ENCODE measurements at regions not wholly inside any gene's neighbourhood (a gene's known extent, or its start where the extent isn't known, plus 50 kb on each side); places are given as distances from the start of the nearest gene placed in this dataset.

DNA sequence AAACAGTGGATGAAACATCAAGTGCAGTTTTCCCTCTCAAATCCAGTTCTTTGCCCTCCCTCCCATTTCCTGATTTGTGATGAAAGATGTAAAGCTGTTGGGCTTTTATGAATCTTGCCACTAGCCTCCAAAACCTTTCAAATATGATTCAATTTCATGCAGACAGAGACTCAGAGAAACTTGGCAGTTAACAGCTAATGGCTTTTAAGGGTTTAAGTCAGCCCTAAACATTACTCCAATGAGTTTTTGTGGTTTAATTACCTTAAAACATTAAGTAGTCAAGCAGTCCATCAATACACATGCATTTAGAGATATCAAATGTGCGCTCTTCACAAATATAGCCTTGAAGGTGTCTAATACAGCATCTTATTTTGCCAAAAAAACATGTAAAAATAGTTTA lies 1594.0 kb upstream of the GOT2 start (continued):
- TF ChIP-seq MEF2A (IDR thresholded peaks at IDR 0.05; ENCODE audit: borderline replicate concordance, low read depth): no peak
- TF ChIP-seq, protein P1, sequence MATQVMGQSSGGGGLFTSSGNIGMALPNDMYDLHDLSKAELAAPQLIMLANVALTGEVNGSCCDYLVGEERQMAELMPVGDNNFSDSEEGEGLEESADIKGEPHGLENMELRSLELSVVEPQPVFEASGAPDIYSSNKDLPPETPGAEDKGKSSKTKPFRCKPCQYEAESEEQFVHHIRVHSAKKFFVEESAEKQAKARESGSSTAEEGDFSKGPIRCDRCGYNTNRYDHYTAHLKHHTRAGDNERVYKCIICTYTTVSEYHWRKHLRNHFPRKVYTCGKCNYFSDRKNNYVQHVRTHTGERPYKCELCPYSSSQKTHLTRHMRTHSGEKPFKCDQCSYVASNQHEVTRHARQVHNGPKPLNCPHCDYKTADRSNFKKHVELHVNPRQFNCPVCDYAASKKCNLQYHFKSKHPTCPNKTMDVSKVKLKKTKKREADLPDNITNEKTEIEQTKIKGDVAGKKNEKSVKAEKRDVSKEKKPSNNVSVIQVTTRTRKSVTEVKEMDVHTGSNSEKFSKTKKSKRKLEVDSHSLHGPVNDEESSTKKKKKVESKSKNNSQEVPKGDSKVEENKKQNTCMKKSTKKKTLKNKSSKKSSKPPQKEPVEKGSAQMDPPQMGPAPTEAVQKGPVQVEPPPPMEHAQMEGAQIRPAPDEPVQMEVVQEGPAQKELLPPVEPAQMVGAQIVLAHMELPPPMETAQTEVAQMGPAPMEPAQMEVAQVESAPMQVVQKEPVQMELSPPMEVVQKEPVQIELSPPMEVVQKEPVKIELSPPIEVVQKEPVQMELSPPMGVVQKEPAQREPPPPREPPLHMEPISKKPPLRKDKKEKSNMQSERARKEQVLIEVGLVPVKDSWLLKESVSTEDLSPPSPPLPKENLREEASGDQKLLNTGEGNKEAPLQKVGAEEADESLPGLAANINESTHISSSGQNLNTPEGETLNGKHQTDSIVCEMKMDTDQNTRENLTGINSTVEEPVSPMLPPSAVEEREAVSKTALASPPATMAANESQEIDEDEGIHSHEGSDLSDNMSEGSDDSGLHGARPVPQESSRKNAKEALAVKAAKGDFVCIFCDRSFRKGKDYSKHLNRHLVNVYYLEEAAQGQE (IDR thresholded peaks at IDR 0.05; ENCODE audit: low read depth, low read length): no peak

DNA sequence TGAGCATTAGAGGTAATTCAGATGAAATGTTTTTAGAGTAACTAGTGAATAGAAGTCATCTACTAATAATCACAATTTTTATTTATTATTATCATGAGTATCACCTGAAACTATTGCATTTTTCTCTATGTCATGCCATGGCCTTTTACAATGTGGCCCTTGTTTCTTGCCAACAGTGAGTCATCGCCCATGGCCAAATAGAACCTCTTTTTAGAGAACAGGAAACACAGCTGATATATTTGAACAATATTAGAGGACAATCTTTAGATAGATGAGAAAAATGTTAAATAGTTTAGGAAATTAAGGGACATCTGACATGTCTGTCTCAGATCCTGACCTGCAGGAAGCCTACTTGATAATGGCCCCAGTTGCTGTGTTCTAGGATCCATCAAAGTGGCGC lies 1584.4 kb upstream of the GOT2 start:
- H3K27me3 ChIP-seq (ENCODE audit: insufficient read depth): no peaks in the 10 kb centered on the region
- CTCF ChIA-PET: no interaction called here
- POLR2A ChIA-PET: no interaction called here
- no peak overlapping the region for H3K4me2 ChIP-seq
- no peak overlapping the region for H3K4me3 ChIP-seq (ENCODE audit: low read depth in 2 of 2, low read length in 1 of 2)
- 32% methylated on average over 2 of the region's 2 CpGs for WGBS (ENCODE audit: low lambda C conversion rate)
- H3K36me3 ChIP-seq (replicated peaks in 1 of 2; ENCODE audit: control insufficient read depth in 1 of 2, insufficient read depth in 2 of 2, low read length in 1 of 2): no peaks in the 10 kb centered on the region
- no peak for DNase-seq
- no peaks in the 10 kb centered on the region for H3K9me3 ChIP-seq
- H3K9me2 ChIP-seq: no peaks in the 10 kb centered on the region
- TF ChIP-seq FOSL2 (IDR thresholded peaks at IDR 0.05; ENCODE audit: borderline replicate concordance, low read depth) (no peak), FOXM1 (IDR thresholded peaks at IDR 0.05; ENCODE audit: low read depth) (no peak), GABPA (IDR thresholded peaks at IDR 0.05; ENCODE audit: low read depth) (no peak), TAF1 (IDR thresholded peaks at IDR 0.05; ENCODE audit: borderline replicate concordance, low read depth, low read length) (no peak), CHD2 (IDR thresholded peaks at IDR 0.05; ENCODE audit: low read length, partially characterized antibody) (no peak), EP300 (IDR thresholded peaks at IDR 0.05; ENCODE audit: borderline replicate concordance in 1 of 2, low read depth in 1 of 2, low read length in 1 of 2) (no peak), RAD21 (IDR thresholded peaks at IDR 0.05; ENCODE audit: low read length) (no peak), MXI1 (IDR thresholded peaks at IDR 0.05; ENCODE audit: low read depth, low read length) (no peak), ELF1 (IDR thresholded peaks at IDR 0.05) (no peak), TCF12 (IDR thresholded peaks at IDR 0.05) (no peak), TEAD4 (IDR thresholded peaks at IDR 0.05; ENCODE audit: borderline replicate concordance, insufficient read depth) (no peak)
- TF ChIP-seq, protein P2, sequence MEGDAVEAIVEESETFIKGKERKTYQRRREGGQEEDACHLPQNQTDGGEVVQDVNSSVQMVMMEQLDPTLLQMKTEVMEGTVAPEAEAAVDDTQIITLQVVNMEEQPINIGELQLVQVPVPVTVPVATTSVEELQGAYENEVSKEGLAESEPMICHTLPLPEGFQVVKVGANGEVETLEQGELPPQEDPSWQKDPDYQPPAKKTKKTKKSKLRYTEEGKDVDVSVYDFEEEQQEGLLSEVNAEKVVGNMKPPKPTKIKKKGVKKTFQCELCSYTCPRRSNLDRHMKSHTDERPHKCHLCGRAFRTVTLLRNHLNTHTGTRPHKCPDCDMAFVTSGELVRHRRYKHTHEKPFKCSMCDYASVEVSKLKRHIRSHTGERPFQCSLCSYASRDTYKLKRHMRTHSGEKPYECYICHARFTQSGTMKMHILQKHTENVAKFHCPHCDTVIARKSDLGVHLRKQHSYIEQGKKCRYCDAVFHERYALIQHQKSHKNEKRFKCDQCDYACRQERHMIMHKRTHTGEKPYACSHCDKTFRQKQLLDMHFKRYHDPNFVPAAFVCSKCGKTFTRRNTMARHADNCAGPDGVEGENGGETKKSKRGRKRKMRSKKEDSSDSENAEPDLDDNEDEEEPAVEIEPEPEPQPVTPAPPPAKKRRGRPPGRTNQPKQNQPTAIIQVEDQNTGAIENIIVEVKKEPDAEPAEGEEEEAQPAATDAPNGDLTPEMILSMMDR (IDR thresholded peaks at IDR 0.05): no peak
- no peaks in the 10 kb centered on the region for H3K79me2 ChIP-seq (ENCODE audit: insufficient read depth)
- H3K4me1 ChIP-seq (ENCODE audit: control insufficient read depth in 1 of 2, insufficient read depth in 2 of 2, low read depth in 1 of 2, low read length in 1 of 2): no peaks in the 10 kb centered on the region
- no peak overlapping the region for H3K27ac ChIP-seq (ENCODE audit: low read depth in 2 of 2, low read length in 1 of 2)
- H2AFZ ChIP-seq (ENCODE audit: low read depth): no peak overlapping the region
- no peaks in the 10 kb centered on the region for H4K20me1 ChIP-seq (ENCODE audit: insufficient read depth)
- H3K9ac ChIP-seq: no peak overlapping the region
- H3F3A ChIP-seq (replicated peaks; ENCODE audit: insufficient read depth): no peaks in the 10 kb centered on the region

All from SK-N-SH (cell line).